ENCODE measurements at regions not wholly inside any gene's neighbourhood (a gene's known extent, or its start where the extent isn't known, plus 50 kb on each side); places are given as distances from the start of the nearest gene placed in this dataset.

DNA sequence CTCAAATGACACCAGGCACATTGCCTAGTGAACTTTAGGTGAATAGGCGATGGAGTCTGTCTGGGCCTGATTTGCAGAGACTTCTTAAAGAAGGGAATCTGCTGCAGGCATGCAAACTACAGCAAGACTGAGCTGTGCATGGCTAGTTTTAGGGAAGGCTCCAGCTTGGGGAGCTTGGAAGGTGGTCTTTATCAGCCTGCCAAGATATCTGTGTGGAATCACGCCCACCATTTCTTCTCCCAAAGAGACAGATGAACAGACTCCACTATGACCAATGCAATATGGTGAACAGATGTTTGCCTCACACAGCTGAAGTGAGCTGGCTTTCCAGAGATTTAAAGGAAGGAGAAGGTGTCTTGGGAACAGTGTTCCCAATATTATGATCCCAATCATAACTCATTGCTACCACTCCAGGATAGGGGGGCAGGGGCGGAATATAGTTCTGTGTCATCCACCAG is 129.0 kb upstream of the HMHB1 start:
- no peaks in the 10 kb centered on the region for H3K27me3 ChIP-seq (ENCODE audit: control insufficient read depth, insufficient read depth, low read length)
- no peaks in the 10 kb centered on the region for H3K36me3 ChIP-seq (ENCODE audit: control insufficient read depth, insufficient read depth, low read length)
- H3K4me3 ChIP-seq (ENCODE audit: low read depth, low read length) = no peak overlapping the region
- TF ChIP-seq, protein P1, sequence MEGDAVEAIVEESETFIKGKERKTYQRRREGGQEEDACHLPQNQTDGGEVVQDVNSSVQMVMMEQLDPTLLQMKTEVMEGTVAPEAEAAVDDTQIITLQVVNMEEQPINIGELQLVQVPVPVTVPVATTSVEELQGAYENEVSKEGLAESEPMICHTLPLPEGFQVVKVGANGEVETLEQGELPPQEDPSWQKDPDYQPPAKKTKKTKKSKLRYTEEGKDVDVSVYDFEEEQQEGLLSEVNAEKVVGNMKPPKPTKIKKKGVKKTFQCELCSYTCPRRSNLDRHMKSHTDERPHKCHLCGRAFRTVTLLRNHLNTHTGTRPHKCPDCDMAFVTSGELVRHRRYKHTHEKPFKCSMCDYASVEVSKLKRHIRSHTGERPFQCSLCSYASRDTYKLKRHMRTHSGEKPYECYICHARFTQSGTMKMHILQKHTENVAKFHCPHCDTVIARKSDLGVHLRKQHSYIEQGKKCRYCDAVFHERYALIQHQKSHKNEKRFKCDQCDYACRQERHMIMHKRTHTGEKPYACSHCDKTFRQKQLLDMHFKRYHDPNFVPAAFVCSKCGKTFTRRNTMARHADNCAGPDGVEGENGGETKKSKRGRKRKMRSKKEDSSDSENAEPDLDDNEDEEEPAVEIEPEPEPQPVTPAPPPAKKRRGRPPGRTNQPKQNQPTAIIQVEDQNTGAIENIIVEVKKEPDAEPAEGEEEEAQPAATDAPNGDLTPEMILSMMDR (IDR thresholded peaks at IDR 0.05; ENCODE audit: insufficient read depth, low read depth, low read length) = no peak
- no peak for DNase-seq (ENCODE audit: low read depth)
- ChIA-PET POLR2A (no interaction called here), CTCF (interaction anchor here (0.6 to 2.4 kb wide), 6 partner anchors 11 to 279 kb away, joined by 3 to 8 read pairs (median 4); partner anchors contain the start of gene NR3C1)

DNA sequence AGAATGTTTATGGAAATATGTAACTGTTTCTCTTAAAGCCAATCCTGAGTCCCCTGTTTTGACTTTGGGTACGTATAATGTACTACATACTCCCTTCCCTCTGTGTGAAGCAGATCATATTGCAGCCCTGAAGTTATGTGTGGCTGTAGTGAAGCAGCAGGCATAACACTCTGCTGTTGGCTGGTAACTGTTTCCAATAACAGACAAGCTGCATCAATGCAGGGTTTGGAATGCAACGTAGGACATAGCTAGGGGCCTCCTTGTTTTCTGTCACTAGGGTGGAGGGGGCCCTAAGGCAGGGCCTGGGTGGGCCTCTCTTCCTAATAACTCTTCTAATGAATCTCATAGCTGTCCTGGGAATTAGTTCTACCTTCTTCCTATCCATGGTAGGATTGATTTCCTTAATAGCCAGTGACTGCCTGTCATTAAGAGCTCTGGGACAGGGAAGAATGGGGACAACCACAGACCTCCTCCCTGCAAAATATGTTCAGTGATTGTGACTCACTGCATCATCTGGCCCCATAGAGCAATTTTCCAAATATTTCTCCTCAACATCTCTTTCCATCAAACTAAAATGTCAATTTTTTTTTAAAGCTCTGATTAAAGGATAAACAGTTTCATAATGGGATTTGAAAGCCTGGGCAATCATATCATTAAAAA is 129.6 kb upstream of the HMHB1 start:
- DNase-seq (ENCODE audit: low read depth) = no peak
- H3K36me3 ChIP-seq (ENCODE audit: control insufficient read depth, insufficient read depth, low read length) = no peaks in the 10 kb centered on the region
- no peak overlapping the region for H3K4me3 ChIP-seq (ENCODE audit: low read depth, low read length)
- CTCF ChIA-PET = interaction anchor here (0.7 to 2.4 kb wide), 5 partner anchors 11 to 279 kb away, joined by 3 to 8 read pairs (median 5); partner anchors contain the start of gene NR3C1
- POLR2A ChIA-PET = no interaction called here
- TF ChIP-seq, protein P1 (IDR thresholded peaks at IDR 0.05; ENCODE audit: insufficient read depth, low read depth, low read length) = no peak
- H3K27me3 ChIP-seq (ENCODE audit: control insufficient read depth, insufficient read depth, low read length) = no peaks in the 10 kb centered on the region

DNA sequence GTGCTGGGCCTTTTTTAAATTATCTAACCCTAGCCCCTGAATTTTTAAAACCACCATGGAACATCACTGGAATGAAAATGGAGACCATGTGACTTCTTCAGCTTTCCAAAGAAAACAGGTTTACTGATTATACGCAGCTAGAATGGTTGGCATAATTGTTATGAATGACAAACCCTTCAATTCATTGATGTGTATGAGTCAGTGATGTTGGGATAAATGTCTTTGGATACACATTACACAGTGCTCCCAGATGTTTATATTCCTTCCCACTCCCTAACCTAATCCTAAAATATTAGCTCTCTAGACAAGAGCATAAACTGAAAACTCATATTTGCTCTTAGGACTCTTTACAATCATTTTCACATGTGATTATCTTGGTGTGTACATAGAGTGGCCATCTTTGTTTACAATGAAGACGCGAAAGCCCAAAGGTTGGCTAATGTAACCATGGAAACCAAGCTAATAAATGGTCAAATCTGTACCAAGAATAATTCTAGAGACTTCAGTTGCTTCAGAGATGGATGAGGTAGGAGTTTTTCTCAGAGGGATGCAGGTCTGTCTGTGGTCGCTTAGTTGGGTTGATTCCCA is 131.2 kb upstream of the HMHB1 start:
- no peaks in the 10 kb centered on the region for H3K36me3 ChIP-seq (ENCODE audit: control insufficient read depth, insufficient read depth, low read length)
- ChIA-PET CTCF (interaction anchor here (0.8 kb wide), 1 partner anchor 143 kb away, joined by 3 read pairs; no protein-coding TSS in a partner anchor), POLR2A (no interaction called here)
- TF ChIP-seq, protein P1 (IDR thresholded peaks at IDR 0.05; ENCODE audit: insufficient read depth, low read depth, low read length) = no peak
- H3K4me3 ChIP-seq (ENCODE audit: low read depth, low read length) = no peak overlapping the region
- no peak for DNase-seq (ENCODE audit: low read depth)
- H3K27me3 ChIP-seq (ENCODE audit: control insufficient read depth, insufficient read depth, low read length) = no peaks in the 10 kb centered on the region

DNA sequence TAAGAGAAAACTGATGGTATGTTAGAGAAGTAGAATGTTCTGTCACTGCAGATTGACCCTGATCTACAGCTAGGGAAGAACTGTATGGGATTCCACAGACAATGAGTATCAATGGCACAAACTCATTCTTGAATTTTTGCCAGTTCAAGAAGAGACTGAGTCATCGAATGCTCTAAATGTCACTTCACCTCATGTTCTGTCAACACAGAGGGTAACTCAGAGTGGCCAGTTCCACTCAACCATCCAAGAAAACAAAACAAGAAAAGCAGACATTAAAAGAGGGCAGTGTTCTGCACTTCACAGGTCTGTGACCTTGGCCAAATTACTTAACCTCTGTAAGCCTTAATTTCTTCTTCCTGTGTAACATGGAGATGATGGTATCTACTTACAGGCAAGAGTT is 132.2 kb upstream of the HMHB1 start:
- DNase-seq (ENCODE audit: low read depth) = no peak
- H3K36me3 ChIP-seq (ENCODE audit: control insufficient read depth, insufficient read depth, low read length) = no peaks in the 10 kb centered on the region
- no peaks in the 10 kb centered on the region for H3K27me3 ChIP-seq (ENCODE audit: control insufficient read depth, insufficient read depth, low read length)
- no peak overlapping the region for H3K4me3 ChIP-seq (ENCODE audit: low read depth, low read length)
- ChIA-PET POLR2A (no interaction called here), CTCF (no interaction called here)
- TF ChIP-seq, protein P1 (IDR thresholded peaks at IDR 0.05; ENCODE audit: insufficient read depth, low read depth, low read length) = no peak

DNA sequence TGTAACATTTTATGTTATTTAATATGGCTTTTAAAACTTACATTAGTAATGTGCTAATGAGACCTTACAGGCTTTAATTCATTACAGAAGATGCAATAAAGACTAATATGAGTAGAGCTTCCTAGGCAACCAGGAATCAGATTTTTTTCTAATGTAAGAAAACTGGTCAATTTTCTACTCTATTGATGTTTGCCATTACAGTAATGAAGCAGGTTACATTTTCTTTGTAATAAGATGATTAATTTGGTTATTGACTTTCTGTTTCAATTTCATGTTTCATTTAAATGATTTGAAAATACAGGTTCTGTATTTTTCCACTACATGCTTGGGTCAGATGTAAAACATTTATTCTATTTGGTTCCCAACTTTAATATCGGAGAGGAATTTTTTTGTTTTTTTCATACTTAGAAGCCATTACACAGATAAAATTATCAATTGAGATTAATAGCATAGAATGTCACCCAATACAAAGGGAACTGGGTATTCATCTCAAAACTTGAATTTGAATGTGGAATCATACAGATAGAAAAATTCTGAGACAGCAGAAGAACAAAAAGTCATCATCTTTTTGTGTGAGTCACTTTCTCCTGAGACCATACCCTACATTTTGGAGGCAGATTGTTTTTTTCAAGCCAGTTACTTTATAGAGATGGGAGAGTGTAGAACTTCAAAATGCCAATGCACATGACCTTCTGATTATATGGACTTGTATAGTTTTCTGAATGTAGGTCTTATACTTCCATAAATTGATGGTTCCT is 133.6 kb upstream of the HMHB1 start:
- ChIA-PET POLR2A (no interaction called here), CTCF (no interaction called here)
- Histone ChIP-seq H3K36me3 (ENCODE audit: control insufficient read depth, insufficient read depth, low read length) (no peaks in the 10 kb centered on the region), H3K4me3 (ENCODE audit: low read depth, low read length) (no peak overlapping the region), H3K27me3 (ENCODE audit: control insufficient read depth, insufficient read depth, low read length) (no peaks in the 10 kb centered on the region)
- DNase-seq (ENCODE audit: low read depth) = no peak
- TF ChIP-seq, protein P1 (IDR thresholded peaks at IDR 0.05; ENCODE audit: insufficient read depth, low read depth, low read length) = no peak

Data from BJ (cell line).